ENCODE measurements at regions not wholly inside any gene's neighbourhood (a gene's known extent, or its start where the extent isn't known, plus 50 kb on each side); places are given as distances from the start of the nearest gene placed in this dataset.

DNA sequence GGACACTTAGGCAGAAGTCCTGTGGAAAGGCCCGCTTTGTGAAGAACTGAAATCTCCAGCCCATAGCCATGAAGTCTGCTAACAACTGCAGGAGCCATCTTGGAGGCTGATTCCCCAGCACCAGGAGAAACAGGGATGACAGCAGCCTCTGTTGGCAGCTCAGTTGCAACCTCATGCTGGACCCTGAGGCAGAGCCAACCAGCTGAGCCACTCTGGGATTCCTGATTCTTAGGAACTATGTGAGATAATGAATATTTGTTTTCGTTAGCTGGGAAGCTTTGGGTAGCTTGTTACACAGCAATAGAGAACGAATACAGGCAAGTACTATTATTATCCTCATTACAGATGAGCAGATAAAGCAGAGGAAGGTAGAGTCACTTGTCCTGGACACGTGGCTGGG is 210.5 kb upstream of the ANKH start:
- no peak for DNase-seq (ENCODE audit: low spot score)
- TF ChIP-seq, protein P1, sequence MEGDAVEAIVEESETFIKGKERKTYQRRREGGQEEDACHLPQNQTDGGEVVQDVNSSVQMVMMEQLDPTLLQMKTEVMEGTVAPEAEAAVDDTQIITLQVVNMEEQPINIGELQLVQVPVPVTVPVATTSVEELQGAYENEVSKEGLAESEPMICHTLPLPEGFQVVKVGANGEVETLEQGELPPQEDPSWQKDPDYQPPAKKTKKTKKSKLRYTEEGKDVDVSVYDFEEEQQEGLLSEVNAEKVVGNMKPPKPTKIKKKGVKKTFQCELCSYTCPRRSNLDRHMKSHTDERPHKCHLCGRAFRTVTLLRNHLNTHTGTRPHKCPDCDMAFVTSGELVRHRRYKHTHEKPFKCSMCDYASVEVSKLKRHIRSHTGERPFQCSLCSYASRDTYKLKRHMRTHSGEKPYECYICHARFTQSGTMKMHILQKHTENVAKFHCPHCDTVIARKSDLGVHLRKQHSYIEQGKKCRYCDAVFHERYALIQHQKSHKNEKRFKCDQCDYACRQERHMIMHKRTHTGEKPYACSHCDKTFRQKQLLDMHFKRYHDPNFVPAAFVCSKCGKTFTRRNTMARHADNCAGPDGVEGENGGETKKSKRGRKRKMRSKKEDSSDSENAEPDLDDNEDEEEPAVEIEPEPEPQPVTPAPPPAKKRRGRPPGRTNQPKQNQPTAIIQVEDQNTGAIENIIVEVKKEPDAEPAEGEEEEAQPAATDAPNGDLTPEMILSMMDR (IDR thresholded peaks at IDR 0.05): no peak
- Histone ChIP-seq H3K9me3 (peaks cover 0 to 7% of the 10 kb centered on the region in 2 donors), H3K27me3 (no peaks in the 10 kb centered on the region), H3K4me1 (no peaks in the 10 kb centered on the region), H3K36me3 (no peaks in the 10 kb centered on the region), H3K27ac (no peak overlapping the region), H3K4me3 (no peak overlapping the region)

GRCh38 chr5:15080219-15080618 is 208.6 kb upstream of the ANKH start:
- no peaks in the 10 kb centered on the region for H3K4me1 ChIP-seq
- no peak overlapping the region for H3K4me3 ChIP-seq
- H3K9me3 ChIP-seq: peaks cover 0 to 7% of the 10 kb centered on the region in 2 donors
- no peaks in the 10 kb centered on the region for H3K36me3 ChIP-seq
- TF ChIP-seq, protein P1 (IDR thresholded peaks at IDR 0.05): no peak
- no peak for DNase-seq (ENCODE audit: low spot score)
- no peak overlapping the region for H3K27ac ChIP-seq
- no peaks in the 10 kb centered on the region for H3K27me3 ChIP-seq

DNA sequence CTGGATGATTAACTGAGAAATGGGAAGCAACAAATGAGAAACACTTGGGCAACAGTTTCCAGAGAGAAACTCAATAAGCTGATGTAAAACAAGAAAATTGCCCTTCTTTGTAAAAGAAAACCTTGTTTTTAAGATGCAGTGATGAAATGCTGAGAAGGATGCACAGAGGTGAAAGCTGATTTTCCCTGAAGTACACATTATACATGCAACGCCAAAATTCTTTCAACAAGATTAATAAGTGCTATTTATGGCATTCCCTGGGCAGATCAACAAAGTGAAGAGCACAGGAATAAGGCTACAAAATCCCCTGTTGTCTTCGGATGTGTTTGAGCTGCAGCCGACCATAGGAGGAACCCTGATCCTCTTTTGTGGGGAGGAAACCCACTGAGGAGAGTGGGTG is 208.0 kb upstream of the ANKH start:
- Histone ChIP-seq H3K9me3 (peaks cover 0 to 7% of the 10 kb centered on the region in 2 donors), H3K36me3 (no peaks in the 10 kb centered on the region), H3K4me3 (no peak overlapping the region), H3K27me3 (no peaks in the 10 kb centered on the region), H3K27ac (no peak overlapping the region), H3K4me1 (no peaks in the 10 kb centered on the region)
- TF ChIP-seq, protein P1 (IDR thresholded peaks at IDR 0.05): no peak
- DNase-seq (ENCODE audit: low spot score): no peak

DNA sequence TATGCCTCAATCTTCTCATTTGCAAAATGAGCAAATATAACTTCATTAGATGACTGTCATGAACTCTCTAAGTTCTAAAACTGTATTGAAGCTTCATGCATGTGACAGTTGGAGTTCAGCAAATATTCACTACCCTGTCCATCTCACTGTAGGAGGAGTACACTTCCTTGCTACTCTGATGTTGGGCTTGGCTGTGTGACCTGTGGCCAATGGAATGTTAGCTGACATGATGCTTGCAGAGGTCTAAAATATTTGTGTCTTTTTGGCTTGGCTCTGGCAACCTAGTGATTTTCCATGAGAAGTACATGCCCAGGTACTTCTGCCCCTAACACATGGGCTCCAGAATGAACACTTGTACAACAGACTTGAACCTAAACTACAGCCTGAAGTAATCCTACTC is 203.1 kb upstream of the ANKH start:
- no peak overlapping the region for H3K27ac ChIP-seq
- no peak overlapping the region for H3K4me3 ChIP-seq
- TF ChIP-seq, protein P1 (IDR thresholded peaks at IDR 0.05): no peak
- no peaks in the 10 kb centered on the region for H3K27me3 ChIP-seq
- H3K36me3 ChIP-seq: no peaks in the 10 kb centered on the region
- no peak for DNase-seq (ENCODE audit: low spot score)
- H3K4me1 ChIP-seq: no peaks in the 10 kb centered on the region
- H3K9me3 ChIP-seq: no peaks in the 10 kb centered on the region

GRCh38 chr5:15073453-15073852 is 201.9 kb upstream of the ANKH start:
- H3K36me3 ChIP-seq: no peaks in the 10 kb centered on the region
- TF ChIP-seq, protein P1 (IDR thresholded peaks at IDR 0.05): no peak
- no peak overlapping the region for H3K27ac ChIP-seq
- no peak overlapping the region for H3K4me3 ChIP-seq
- no peaks in the 10 kb centered on the region for H3K9me3 ChIP-seq
- H3K4me1 ChIP-seq: no peaks in the 10 kb centered on the region
- DNase-seq (ENCODE audit: low spot score): no peak
- no peaks in the 10 kb centered on the region for H3K27me3 ChIP-seq

DNA sequence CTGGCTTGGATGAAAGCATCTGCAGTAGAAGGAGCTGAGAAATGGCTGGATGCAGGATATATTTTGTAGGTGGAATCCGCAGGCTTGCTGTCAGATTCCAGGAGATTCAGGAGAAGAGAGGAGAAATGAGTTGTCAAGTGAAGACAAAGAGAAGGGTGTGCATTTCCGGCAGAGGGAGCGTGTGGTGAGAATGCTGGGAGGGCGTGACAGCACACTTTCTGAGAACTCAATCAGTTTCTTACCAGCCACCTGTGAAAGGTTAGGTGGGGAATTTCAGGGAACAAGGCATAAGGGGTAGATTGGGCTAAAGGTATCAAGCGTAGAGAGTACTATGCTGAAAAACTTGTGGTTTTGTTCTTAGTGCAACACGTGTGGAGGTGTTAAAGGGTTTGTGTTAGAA is 199.3 kb upstream of the ANKH start:
- TF ChIP-seq, protein P1 (IDR thresholded peaks at IDR 0.05): no peak
- no peaks in the 10 kb centered on the region for H3K9me3 ChIP-seq
- no peaks in the 10 kb centered on the region for H3K27me3 ChIP-seq
- H3K27ac ChIP-seq: no peak overlapping the region
- DNase-seq (ENCODE audit: low spot score): no peak
- no peaks in the 10 kb centered on the region for H3K4me1 ChIP-seq
- no peak overlapping the region for H3K4me3 ChIP-seq
- H3K36me3 ChIP-seq: no peaks in the 10 kb centered on the region

Measured in right atrium auricular region (tissue), 2 donors.